PC-9 (cell line): ENCODE measurements at regions not wholly inside any gene's neighbourhood (a gene's known extent, or its start where the extent isn't known, plus 50 kb on each side); places are given as distances from the start of the nearest gene placed in this dataset.

Source experiments
- EZH2 ChIP-seq: fragments of 200-600 bp; sonication (generic); IDR thresholded peaks from 2 replicates; pipeline ENCODE4 v1.8.0; 2017; ENCODE audit warnings: antibody characterized with exemption, low read depth
- TF ChIP-seq, protein P1 (sequence below): fragments of 200-600 bp; sonication (generic); conservative IDR thresholded peaks from 2 replicates; pipeline ENCODE4 v1.6.1; 2017; ENCODE audit warnings: mixed run types, antibody characterized with exemption, mild to moderate bottlenecking, moderate library complexity

DNA sequence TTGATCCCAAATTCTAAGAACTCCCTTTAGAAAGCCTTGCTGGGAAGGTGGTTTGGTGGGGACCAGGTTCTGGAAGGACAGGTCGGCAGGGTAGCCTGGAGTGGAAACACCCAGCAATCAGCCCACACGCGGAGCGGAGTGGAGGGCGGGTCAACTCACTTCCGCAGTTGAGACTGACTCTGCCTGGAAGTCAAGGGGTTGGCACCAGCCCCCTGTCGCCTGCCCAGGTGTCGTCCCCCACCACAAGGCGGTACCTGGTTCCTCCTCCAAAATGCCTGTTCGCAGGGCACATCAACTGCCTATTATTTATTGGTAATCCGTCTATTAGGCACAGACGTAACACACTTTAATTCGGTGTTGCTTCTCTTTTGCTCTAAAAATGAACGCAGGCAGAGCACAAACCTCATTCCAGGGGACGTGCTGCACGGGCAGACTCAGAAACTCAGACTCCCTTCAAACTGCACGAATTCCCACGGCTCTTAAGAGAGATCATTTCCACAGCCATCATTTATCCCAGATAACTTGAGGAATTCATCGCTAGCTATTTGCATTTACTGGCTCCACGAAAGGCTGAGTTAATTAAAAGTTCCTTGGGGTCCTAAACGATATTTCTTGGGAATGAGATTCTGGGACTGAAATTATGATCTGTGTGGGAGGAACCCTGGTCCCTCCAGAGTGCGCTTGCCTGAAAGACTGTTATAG is 248.2 kb upstream of the PPP2R2D start:
- TF ChIP-seq, protein P1, sequence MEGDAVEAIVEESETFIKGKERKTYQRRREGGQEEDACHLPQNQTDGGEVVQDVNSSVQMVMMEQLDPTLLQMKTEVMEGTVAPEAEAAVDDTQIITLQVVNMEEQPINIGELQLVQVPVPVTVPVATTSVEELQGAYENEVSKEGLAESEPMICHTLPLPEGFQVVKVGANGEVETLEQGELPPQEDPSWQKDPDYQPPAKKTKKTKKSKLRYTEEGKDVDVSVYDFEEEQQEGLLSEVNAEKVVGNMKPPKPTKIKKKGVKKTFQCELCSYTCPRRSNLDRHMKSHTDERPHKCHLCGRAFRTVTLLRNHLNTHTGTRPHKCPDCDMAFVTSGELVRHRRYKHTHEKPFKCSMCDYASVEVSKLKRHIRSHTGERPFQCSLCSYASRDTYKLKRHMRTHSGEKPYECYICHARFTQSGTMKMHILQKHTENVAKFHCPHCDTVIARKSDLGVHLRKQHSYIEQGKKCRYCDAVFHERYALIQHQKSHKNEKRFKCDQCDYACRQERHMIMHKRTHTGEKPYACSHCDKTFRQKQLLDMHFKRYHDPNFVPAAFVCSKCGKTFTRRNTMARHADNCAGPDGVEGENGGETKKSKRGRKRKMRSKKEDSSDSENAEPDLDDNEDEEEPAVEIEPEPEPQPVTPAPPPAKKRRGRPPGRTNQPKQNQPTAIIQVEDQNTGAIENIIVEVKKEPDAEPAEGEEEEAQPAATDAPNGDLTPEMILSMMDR: no peak
- no peak for TF ChIP-seq EZH2
